ENCODE measurements at regions not wholly inside any gene's neighbourhood (a gene's known extent, or its start where the extent isn't known, plus 50 kb on each side); places are given as distances from the start of the nearest gene placed in this dataset.

GRCh38 chr11:91104237-91104636 is 881.4 kb upstream of the CHORDC1 start:
- Histone ChIP-seq H3K27me3 (ENCODE audit: control insufficient read depth in 2 of 2, insufficient read depth in 2 of 2, low read length in 2 of 2) (no peaks in the 10 kb centered on the region), H3K4me3 (replicated peaks in 1 of 3; ENCODE audit: insufficient read depth in 1 of 3, low read depth in 1 of 3, low read length in 3 of 3) (no peak overlapping the region), H3K9me3 (replicated peaks; ENCODE audit: control insufficient read depth, insufficient read depth, low read length) (peaks cover 2% of the 10 kb centered on the region), H3K9me1 (replicated peaks; ENCODE audit: control insufficient read depth, extremely low read depth, insufficient read depth, low read length) (no peaks in the 10 kb centered on the region), H3K79me2 (ENCODE audit: control insufficient read depth, insufficient read depth, low read length) (no peaks in the 10 kb centered on the region), H3K9ac (replicated peaks; ENCODE audit: extremely low read depth, insufficient read depth, low read length) (no peak overlapping the region), H3K27ac (ENCODE audit: insufficient read depth, low read depth, low read length) (no peak overlapping the region), H2AFZ (ENCODE audit: low read depth, low read length) (no peak overlapping the region), H3K4me2 (ENCODE audit: insufficient read depth, low read length) (no peak overlapping the region), H3K4me1 (ENCODE audit: control insufficient read depth, extremely low read depth, insufficient read depth, low read length) (no peaks in the 10 kb centered on the region), H4K20me1 (replicated peaks; ENCODE audit: control insufficient read depth, extremely low read depth, insufficient read depth, low read length) (no peaks in the 10 kb centered on the region), H3K36me3 (ENCODE audit: control insufficient read depth in 2 of 2, extremely low read depth in 1 of 2, insufficient read depth in 2 of 2, low read length in 2 of 2) (no peaks in the 10 kb centered on the region)
- peak; percentile 4 for DNase-seq (ENCODE audit: low read depth, low spot score)
- no peak for TF ChIP-seq GATA2 (IDR thresholded peaks at IDR 0.05; ENCODE audit: insufficient read depth, insufficient read length, low read depth, low read length)
- no peak for TF ChIP-seq MAX (IDR thresholded peaks at IDR 0.05; ENCODE audit: insufficient read depth, insufficient read length)
- CTCF ChIA-PET = no interaction called here
- dilution Hi-C loops (cut with MboI; ENCODE audit: extremely low pct_ligation_motif_present, low sequenced_read_pairs) = no loop called here
- intact Hi-C loops (cut with micrococcal nuclease) = no loop called here
- POLR2A ChIA-PET = no interaction called here
- no TSS peak for BruUV-seq (replicated peaks)
- no peak for FAIRE-seq

GRCh38 chr11:91100427-91100826 is 877.6 kb upstream of the CHORDC1 start:
- CTCF ChIA-PET = no interaction called here
- Histone ChIP-seq H3K27me3 (ENCODE audit: control insufficient read depth in 2 of 2, insufficient read depth in 2 of 2, low read length in 2 of 2) (no peaks in the 10 kb centered on the region), H3K9me1 (replicated peaks; ENCODE audit: control insufficient read depth, extremely low read depth, insufficient read depth, low read length) (no peaks in the 10 kb centered on the region), H2AFZ (ENCODE audit: low read depth, low read length) (no peak overlapping the region), H4K20me1 (replicated peaks; ENCODE audit: control insufficient read depth, extremely low read depth, insufficient read depth, low read length) (no peaks in the 10 kb centered on the region), H3K79me2 (ENCODE audit: control insufficient read depth, insufficient read depth, low read length) (no peaks in the 10 kb centered on the region), H3K9ac (replicated peaks; ENCODE audit: extremely low read depth, insufficient read depth, low read length) (no peak overlapping the region), H3K27ac (ENCODE audit: insufficient read depth, low read depth, low read length) (no peak overlapping the region), H3K4me2 (ENCODE audit: insufficient read depth, low read length) (no peak overlapping the region), H3K4me3 (replicated peaks in 1 of 3; ENCODE audit: insufficient read depth in 1 of 3, low read depth in 1 of 3, low read length in 3 of 3) (no peak overlapping the region), H3K9me3 (replicated peaks; ENCODE audit: control insufficient read depth, insufficient read depth, low read length) (peaks cover 2% of the 10 kb centered on the region), H3K4me1 (ENCODE audit: control insufficient read depth, extremely low read depth, insufficient read depth, low read length) (no peaks in the 10 kb centered on the region), H3K36me3 (ENCODE audit: control insufficient read depth in 2 of 2, extremely low read depth in 1 of 2, insufficient read depth in 2 of 2, low read length in 2 of 2) (no peaks in the 10 kb centered on the region)
- dilution Hi-C loops (cut with MboI; ENCODE audit: extremely low pct_ligation_motif_present, low sequenced_read_pairs) = no loop called here
- DNase-seq (ENCODE audit: low read depth, low spot score) = no peak
- POLR2A ChIA-PET = interaction anchor here (0.7 kb wide), 1 partner anchor 439 kb away, joined by 7 read pairs; no protein-coding TSS in a partner anchor
- TF ChIP-seq MYC (IDR thresholded peaks at IDR 0.05; ENCODE audit: low read depth, low read length) = no peak
- no peak for TF ChIP-seq POLR2AphosphoS5 (IDR thresholded peaks at IDR 0.05; ENCODE audit: insufficient read depth, low read depth, low read length)
- TF ChIP-seq POLR2A (IDR thresholded peaks at IDR 0.05; ENCODE audit: low read depth, low read length) = no peak
- no peak for TF ChIP-seq EZH2 (IDR thresholded peaks at IDR 0.05; ENCODE audit: borderline replicate concordance, low read depth, low read length, severe bottlenecking)
- no peak for TF ChIP-seq MAX (IDR thresholded peaks at IDR 0.05; ENCODE audit: insufficient read depth, insufficient read length)
- no peak for TF ChIP-seq GATA2 (IDR thresholded peaks at IDR 0.05; ENCODE audit: insufficient read depth, insufficient read length, low read depth, low read length)
- TF ChIP-seq JUN (IDR thresholded peaks at IDR 0.05; ENCODE audit: borderline replicate concordance, insufficient read depth, insufficient read length, low read depth) = no peak
- no peak for TF ChIP-seq FOS (IDR thresholded peaks at IDR 0.05; ENCODE audit: borderline replicate concordance, insufficient read depth, low read length)
- no peak for TF ChIP-seq CTCF (IDR thresholded peaks at IDR 0.05; ENCODE audit: extremely low read depth in 1 of 2, insufficient read depth in 1 of 2, low read depth in 1 of 2, low read length in 2 of 2)
- BruUV-seq (replicated peaks) = no TSS peak
- intact Hi-C loops (cut with micrococcal nuclease) = no loop called here
- FAIRE-seq = no peak

Measured in endothelial cell of umbilical vein (primary cell).